AG04449 (cell line): ENCODE measurements at regions not wholly inside any gene's neighbourhood (a gene's known extent, or its start where the extent isn't known, plus 50 kb on each side); places are given as distances from the start of the nearest gene placed in this dataset.

Experiments
- CTCF ChIA-PET: fragments of 350-600 bp; formaldehyde crosslinking; extraction: SDS; loops from one replicate; lab custom pipeline; 2021; ENCODE audit warnings: antibody characterized with exemption; lab: Yijun Ruan, JAX
- POLR2A ChIA-PET: fragments of 400-600, 350-600 bp; formaldehyde crosslinking; extraction: SDS; loops from one replicate; lab custom pipeline; 2020; ENCODE audit warnings: antibody characterized with exemption, inconsistent platforms; lab: Yijun Ruan, JAX
- DNase-seq: peaks from one replicate; pipeline ENCODE4 v3.0.0-alpha.2; 2010; ENCODE audit warnings: low read depth, low spot score
- H3K4me3 ChIP-seq: 2 replicates; pipeline ENCODE4 v1.5.1; 2011; ENCODE audit warnings: low read depth, mild to moderate bottlenecking, control low read depth, low read length
- CTCF ChIP-seq: IDR thresholded peaks from one replicate; pipeline ENCODE4 v1.5.1; 2011; ENCODE audit warnings: mild to moderate bottlenecking, moderate library complexity, low read length, control low read depth, inconsistent platforms; ENCODE audit not compliant: insufficient read depth; ENCODE audit errors: missing control alignments

- ChIA-PET CTCF (no interaction called here), POLR2A (no interaction called here)
- no peak for TF ChIP-seq CTCF
- no peak for DNase-seq
- no peak overlapping the region for H3K4me3 ChIP-seq
Measured at GRCh38 chr17:70609566-70609965, 440.2 kb downstream of the KCNJ2 start.

- no peak for TF ChIP-seq CTCF
- CTCF ChIA-PET: no interaction called here
- DNase-seq: no peak
- POLR2A ChIA-PET: no interaction called here
- no peak overlapping the region for H3K4me3 ChIP-seq
Measured at GRCh38 chr17:70610161-70610560, 440.8 kb downstream of the KCNJ2 start.

DNA sequence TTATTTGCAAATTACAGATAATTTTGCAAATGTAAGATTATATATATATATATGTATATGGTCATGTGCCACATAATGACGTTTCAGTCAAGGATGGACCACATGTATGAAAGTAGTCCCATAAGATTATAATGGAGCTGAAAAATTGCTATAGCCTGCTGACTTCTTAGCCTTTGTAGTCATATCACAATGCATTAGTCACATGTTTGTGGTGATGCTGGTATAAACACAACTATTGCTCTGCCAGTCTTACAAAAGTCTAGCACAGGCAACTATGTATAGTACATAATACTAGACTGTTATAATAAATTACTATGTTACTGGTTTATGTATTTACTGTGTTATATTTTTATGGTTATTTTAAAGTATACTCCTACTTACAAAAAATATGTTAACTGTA, 444.3 kb downstream of the KCNJ2 start:
- CTCF ChIA-PET: no interaction called here
- POLR2A ChIA-PET: no interaction called here
- DNase-seq: no peak
- no peak overlapping the region for H3K4me3 ChIP-seq
- TF ChIP-seq CTCF: no peak

DNA sequence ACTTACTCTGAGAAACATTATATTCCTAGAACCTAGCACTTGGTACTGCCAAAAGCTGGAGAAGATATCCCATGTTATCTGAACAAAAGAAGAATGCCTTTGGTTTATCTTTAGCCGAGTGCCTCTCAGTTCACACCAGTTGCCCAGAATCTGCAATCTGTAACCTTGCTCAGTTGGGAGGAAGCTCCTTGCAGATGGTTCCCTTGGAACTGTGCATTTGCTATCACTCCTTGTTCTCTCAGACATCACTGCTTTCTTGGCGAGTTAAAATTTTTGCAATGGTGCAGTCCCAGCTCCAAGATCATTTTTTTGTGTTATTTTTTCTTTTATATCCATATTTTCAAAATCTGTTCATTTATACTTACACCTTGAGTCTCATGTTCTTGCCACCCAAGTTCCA, 446.5 kb downstream of the KCNJ2 start:
- DNase-seq: no peak
- no peak overlapping the region for H3K4me3 ChIP-seq
- POLR2A ChIA-PET: no interaction called here
- CTCF ChIA-PET: no interaction called here
- no peak for TF ChIP-seq CTCF

DNA sequence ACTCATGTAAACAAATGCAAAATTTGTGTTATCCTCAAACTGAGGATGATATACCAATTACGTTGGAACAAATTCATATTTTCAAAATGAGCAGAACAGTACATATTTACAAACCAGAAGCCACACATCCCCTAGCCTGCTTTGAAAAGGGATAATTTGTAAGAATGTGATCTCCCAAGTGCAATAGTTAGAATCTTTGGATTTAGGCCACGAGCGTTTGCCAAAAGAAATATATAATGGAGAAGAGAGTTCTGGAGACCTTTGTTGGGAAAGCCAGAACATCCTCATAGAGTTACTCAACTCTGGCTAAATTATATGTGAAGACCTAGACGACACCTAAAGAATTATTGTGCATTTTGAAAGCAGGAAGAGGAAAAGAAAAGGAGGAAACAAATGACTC, 449.3 kb downstream of the KCNJ2 start:
- CTCF ChIA-PET: no interaction called here
- TF ChIP-seq CTCF: no peak
- POLR2A ChIA-PET: no interaction called here
- no peak overlapping the region for H3K4me3 ChIP-seq
- no peak for DNase-seq

- no peak overlapping the region for H3K4me3 ChIP-seq
- CTCF ChIA-PET: interaction anchor here (1.0 kb wide), 1 partner anchor 8 kb away, joined by 3 read pairs; no protein-coding TSS in a partner anchor
- DNase-seq: no peak
- TF ChIP-seq CTCF: no peak
- POLR2A ChIA-PET: no interaction called here
Measured at GRCh38 chr17:70621566-70621965, 452.2 kb downstream of the KCNJ2 start.
